Esophagus squamous epithelium (tissue), 4 donors: ENCODE measurements at regions not wholly inside any gene's neighbourhood (a gene's known extent, or its start where the extent isn't known, plus 50 kb on each side); places are given as distances from the start of the nearest gene placed in this dataset.
A peak's percentile ranks its signal among the peaks of the same experiment; 100 is the strongest.

Experiments
- CTCF ChIP-seq, 6 experiments: fragments of 450-650 bp in 4 of 6; fragments of 200-600 bp in 2 of 6; sonication (generic) in 2 of 6; IDR thresholded peaks; one replicate each; pipeline ENCODE4 v1.5.1; 2016 to 2019; ENCODE audit warnings: antibody characterized with exemption in 6 of 6, mild to moderate bottlenecking in 4 of 6, moderate library complexity in 4 of 6
- POLR2A ChIP-seq, 4 donors: fragments of 450-650 bp; IDR thresholded peaks; one replicate each; pipeline ENCODE4 v1.6.1; 2017; ENCODE audit warnings: antibody characterized with exemption in 4 of 4, mild to moderate bottlenecking in 4 of 4, moderate library complexity in 3 of 4

- TF ChIP-seq CTCF (IDR thresholded peaks at IDR 0.05): peak in 5 of 6 experiments; percentile 16 to 58 (median 32)
- TF ChIP-seq POLR2A (IDR thresholded peaks at IDR 0.05): no peak
Measured at GRCh38 chr17:72030067-72030899, 90.5 kb upstream of the SOX9 start.
